GM20000 (cell line): ENCODE measurements at regions not wholly inside any gene's neighbourhood (a gene's known extent, or its start where the extent isn't known, plus 50 kb on each side); places are given as distances from the start of the nearest gene placed in this dataset.

Experiments
- DNase-seq: peaks from one replicate; pipeline ENCODE4 v3.0.0; 2012; ENCODE audit warnings: low spot score
- TF ChIP-seq, protein P1 (sequence below): IDR thresholded peaks from 2 replicates; pipeline ENCODE4 v1.5.1; 2012; ENCODE audit warnings: mild to moderate bottlenecking, control low read depth; ENCODE audit errors: extremely low read depth, missing control alignments

DNA sequence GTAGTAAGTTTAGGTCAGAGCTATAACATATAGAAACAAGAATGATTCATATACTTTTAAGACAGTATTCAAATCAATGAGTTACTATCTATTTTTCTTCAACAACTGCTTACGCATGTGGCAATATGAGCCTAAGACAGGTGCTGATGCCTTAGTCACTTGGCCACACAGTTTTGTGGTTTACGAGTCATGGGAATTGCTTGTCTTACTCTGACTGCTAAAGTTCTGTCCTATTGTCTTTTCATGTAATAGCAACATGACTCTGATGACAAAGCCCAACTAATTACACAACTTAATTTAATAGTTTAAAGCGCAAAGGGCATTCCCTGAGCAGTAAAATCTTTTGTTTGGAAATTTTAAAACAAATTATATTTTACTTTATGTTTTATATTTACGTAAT lies 159.3 kb upstream of the CENPW start:
- TF ChIP-seq, protein P1, sequence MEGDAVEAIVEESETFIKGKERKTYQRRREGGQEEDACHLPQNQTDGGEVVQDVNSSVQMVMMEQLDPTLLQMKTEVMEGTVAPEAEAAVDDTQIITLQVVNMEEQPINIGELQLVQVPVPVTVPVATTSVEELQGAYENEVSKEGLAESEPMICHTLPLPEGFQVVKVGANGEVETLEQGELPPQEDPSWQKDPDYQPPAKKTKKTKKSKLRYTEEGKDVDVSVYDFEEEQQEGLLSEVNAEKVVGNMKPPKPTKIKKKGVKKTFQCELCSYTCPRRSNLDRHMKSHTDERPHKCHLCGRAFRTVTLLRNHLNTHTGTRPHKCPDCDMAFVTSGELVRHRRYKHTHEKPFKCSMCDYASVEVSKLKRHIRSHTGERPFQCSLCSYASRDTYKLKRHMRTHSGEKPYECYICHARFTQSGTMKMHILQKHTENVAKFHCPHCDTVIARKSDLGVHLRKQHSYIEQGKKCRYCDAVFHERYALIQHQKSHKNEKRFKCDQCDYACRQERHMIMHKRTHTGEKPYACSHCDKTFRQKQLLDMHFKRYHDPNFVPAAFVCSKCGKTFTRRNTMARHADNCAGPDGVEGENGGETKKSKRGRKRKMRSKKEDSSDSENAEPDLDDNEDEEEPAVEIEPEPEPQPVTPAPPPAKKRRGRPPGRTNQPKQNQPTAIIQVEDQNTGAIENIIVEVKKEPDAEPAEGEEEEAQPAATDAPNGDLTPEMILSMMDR = no peak
- no peak for DNase-seq

- no peak for DNase-seq
- TF ChIP-seq, protein P1 = no peak
Measured at GRCh38 chr6:126181173-126181741, 158.7 kb upstream of the CENPW start.

- DNase-seq = no peak
- TF ChIP-seq, protein P1 = no peak
Measured at GRCh38 chr6:126181890-126182289, 158.0 kb upstream of the CENPW start.

GRCh38 chr6:126182650-126183311 lies 157.1 kb upstream of the CENPW start:
- no peak for DNase-seq
- TF ChIP-seq, protein P1 = no peak

GRCh38 chr6:126185774-126186173 lies 154.1 kb upstream of the CENPW start:
- no peak for DNase-seq
- TF ChIP-seq, protein P1 = no peak

DNA sequence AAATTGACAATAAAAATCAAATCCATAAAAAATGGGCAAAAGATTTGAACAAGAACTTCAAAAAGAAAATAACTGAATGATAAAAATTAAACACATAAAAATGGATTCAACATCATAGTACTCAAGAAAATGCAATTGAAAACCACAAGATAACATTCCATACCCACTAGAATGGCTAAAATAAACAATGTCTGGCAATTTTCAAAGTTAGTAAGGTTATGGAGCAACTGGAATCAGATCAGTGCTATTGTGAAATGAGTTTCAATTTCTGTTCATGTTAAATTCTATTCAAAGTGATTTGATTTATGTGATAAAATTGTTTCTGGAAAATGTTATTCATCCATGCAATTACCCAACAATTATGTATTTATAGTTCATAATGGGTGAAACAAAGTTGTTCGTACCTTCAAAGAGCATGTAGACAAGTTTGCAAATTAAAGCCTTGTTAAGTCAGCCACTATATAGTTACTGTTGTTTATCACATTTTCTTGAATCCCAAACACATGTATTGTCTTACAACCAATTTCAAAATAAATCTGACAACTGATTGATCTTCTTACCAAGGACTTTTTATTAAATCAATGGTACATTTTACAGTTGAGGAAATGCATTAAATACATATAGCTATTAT lies 151.5 kb upstream of the CENPW start:
- DNase-seq = no peak
- TF ChIP-seq, protein P1 = no peak

GRCh38 chr6:126195625-126196236 lies 144.2 kb upstream of the CENPW start:
- TF ChIP-seq, protein P1 = no peak

More at GRCh38 chr6:126195625-126196236, 144.2 kb upstream of the CENPW start:
- DNase-seq = no peak
